Left lung (tissue), 4 donors: ENCODE measurements at regions not wholly inside any gene's neighbourhood (a gene's known extent, or its start where the extent isn't known, plus 50 kb on each side); places are given as distances from the start of the nearest gene placed in this dataset.

Experiments used
- ATAC-seq: fragments of 200-7000 bp; cut with Tn5 transposase; one replicate; pipeline ENCODE4 v1.9.1; 2020; ENCODE audit warnings: moderate library complexity
- DNase-seq, 4 donors: peaks; one replicate each; pipeline ENCODE4 v3.0.0-alpha.2; 2013 to 2020
- H3K27ac ChIP-seq, 2 donors: fragments of 200-600 bp; sonication (generic) in 1 of 2; one replicate each; pipeline versions ENCODE4 v1.5.0 to v1.8.0; 2020 to 2021
- H3K27me3 ChIP-seq, 2 donors: fragments of 200-600 bp; sonication (generic) in 1 of 2; one replicate each; pipeline versions ENCODE4 v1.5.0 to v1.8.0; 2020 to 2021
- H3K36me3 ChIP-seq, 2 donors: fragments of 200-600 bp; sonication (generic) in 1 of 2; one replicate each; pipeline versions ENCODE4 v1.5.0 to v1.8.0; 2020 to 2021
- H3K4me1 ChIP-seq, 2 donors: fragments of 200-600 bp; one replicate each; pipeline ENCODE4 v1.8.0; 2021
- H3K4me3 ChIP-seq, 2 donors: fragments of 200-600 bp; sonication (generic) in 1 of 2; one replicate each; pipeline versions ENCODE4 v1.5.0 to v1.8.0; 2020 to 2021; ENCODE audit warnings: mild to moderate bottlenecking in 1 of 2
- H3K9me3 ChIP-seq, 2 donors: fragments of 200-600 bp; sonication (generic) in 1 of 2; one replicate each; pipeline versions ENCODE4 v1.5.0 to v1.8.0; 2020 to 2021
- CTCF ChIP-seq, 2 donors: fragments of 200-600 bp; sonication (generic) in 1 of 2; IDR thresholded peaks; one replicate each; pipeline versions ENCODE4 v1.5.0 to v1.8.0; 2021; ENCODE audit warnings: antibody characterized with exemption in 2 of 2
- intact Hi-C, 2 donors: fragments of 100-400 bp; cut with DNase I; formaldehyde crosslinking; loops; one replicate each; pipeline versions ENCODE4 v1.11.2 to v1.14.2; 2022
- donor health status: DM: no; HTN: yes; CAD: no.
- donor health status: DM: no; HTN: no; CAD: no.

GRCh38 chr4:130335417-130336194, 1239.7 kb downstream of the C4orf33 start:
- no peak overlapping the region for H3K27ac ChIP-seq
- H3K9me3 ChIP-seq: no peaks in the 10 kb centered on the region
- ATAC-seq (peak; percentile 92), DNase-seq (peak in 3 of 4 donors; percentile 17 to 70 (median 43))
- no peaks in the 10 kb centered on the region for H3K36me3 ChIP-seq
- no peaks in the 10 kb centered on the region for H3K4me1 ChIP-seq
- no peak overlapping the region for H3K4me3 ChIP-seq
- no peaks in the 10 kb centered on the region for H3K27me3 ChIP-seq
- no peak for TF ChIP-seq CTCF (IDR thresholded peaks at IDR 0.05)
- intact Hi-C loops: no loop called here

- Histone ChIP-seq H3K4me1 (no peaks in the 10 kb centered on the region), H3K4me3 (no peak overlapping the region), H3K27ac (no peak overlapping the region), H3K36me3 (no peaks in the 10 kb centered on the region), H3K27me3 (no peaks in the 10 kb centered on the region), H3K9me3 (no peaks in the 10 kb centered on the region)
- DNase-seq (peak in 1 of 4 donors; percentile 8), ATAC-seq (no peak)
- intact Hi-C loops: no loop called here
- no peak for TF ChIP-seq CTCF (IDR thresholded peaks at IDR 0.05)
These were observed 1240.7 kb downstream of the C4orf33 start for GRCh38 chr4:130336585-130337217.

GRCh38 chr4:130338851-130339250, 1242.9 kb downstream of the C4orf33 start:
- intact Hi-C loops: no loop called here
- H3K27me3 ChIP-seq: no peaks in the 10 kb centered on the region
- ATAC-seq (no peak), DNase-seq (no peak)
- no peaks in the 10 kb centered on the region for H3K4me1 ChIP-seq
- H3K27ac ChIP-seq: no peak overlapping the region
- no peaks in the 10 kb centered on the region for H3K9me3 ChIP-seq
- H3K36me3 ChIP-seq: no peaks in the 10 kb centered on the region
- no peak for TF ChIP-seq CTCF (IDR thresholded peaks at IDR 0.05)
- H3K4me3 ChIP-seq: no peak overlapping the region

GRCh38 chr4:130349745-130350144, 1253.8 kb downstream of the C4orf33 start:
- ATAC-seq (no peak), DNase-seq (no peak)
- no peaks in the 10 kb centered on the region for H3K27me3 ChIP-seq
- H3K4me1 ChIP-seq: no peaks in the 10 kb centered on the region
- no peak for TF ChIP-seq CTCF (IDR thresholded peaks at IDR 0.05)
- intact Hi-C loops: no loop called here
- H3K4me3 ChIP-seq: no peak overlapping the region
- H3K36me3 ChIP-seq: no peaks in the 10 kb centered on the region
- H3K9me3 ChIP-seq: no peaks in the 10 kb centered on the region
- no peak overlapping the region for H3K27ac ChIP-seq

GRCh38 chr4:130356873-130357272, 1260.9 kb downstream of the C4orf33 start:
- H3K27me3 ChIP-seq: no peaks in the 10 kb centered on the region
- H3K27ac ChIP-seq: no peak overlapping the region
- TF ChIP-seq CTCF (IDR thresholded peaks at IDR 0.05): no peak
- H3K36me3 ChIP-seq: no peaks in the 10 kb centered on the region
- DNase-seq (no peak), ATAC-seq (no peak)
- no peaks in the 10 kb centered on the region for H3K4me1 ChIP-seq
- intact Hi-C loops: no loop called here
- no peaks in the 10 kb centered on the region for H3K9me3 ChIP-seq
- H3K4me3 ChIP-seq: no peak overlapping the region
